GM21576 (cell line): ENCODE measurements at regions not wholly inside any gene's neighbourhood (a gene's known extent, or its start where the extent isn't known, plus 50 kb on each side); places are given as distances from the start of the nearest gene placed in this dataset.

Experiments used
- ATAC-seq: cut with Tn5 transposase; IDR thresholded peaks from one replicate; pipeline ENCODE4 v1.9.1; 2021; ENCODE audit warnings: mild to moderate bottlenecking, moderate library complexity; ENCODE audit not compliant: unreplicated experiment

GRCh38 chr11:80157447-80157846 lies 716.6 kb upstream of the TENM4 start:
- no peak for ATAC-seq

- no peak for ATAC-seq
These were observed 715.2 kb upstream of the TENM4 start for GRCh38 chr11:80156062-80156461.

- no peak for ATAC-seq
These were observed 714.7 kb upstream of the TENM4 start for GRCh38 chr11:80155412-80156017.

GRCh38 chr11:80146232-80146631 lies 705.4 kb upstream of the TENM4 start:
- no peak for ATAC-seq

GRCh38 chr11:80144897-80145594 lies 704.2 kb upstream of the TENM4 start:
- ATAC-seq, result no peak

GRCh38 chr11:80136991-80137390 lies 696.2 kb upstream of the TENM4 start:
- ATAC-seq, result no peak

- no peak for ATAC-seq
These were observed 688.6 kb upstream of the TENM4 start for GRCh38 chr11:80129396-80129795.

- ATAC-seq, result no peak
These were observed 681.4 kb upstream of the TENM4 start for GRCh38 chr11:80122211-80122610.

GRCh38 chr11:80118073-80118472 lies 677.2 kb upstream of the TENM4 start:
- ATAC-seq, result no peak

GRCh38 chr11:80116796-80117195 lies 676.0 kb upstream of the TENM4 start:
- no peak for ATAC-seq

GRCh38 chr11:80109652-80110051 lies 668.8 kb upstream of the TENM4 start:
- ATAC-seq, result no peak

GRCh38 chr11:80109031-80109430 lies 668.2 kb upstream of the TENM4 start:
- no peak for ATAC-seq

- ATAC-seq, result no peak
These were observed 666.6 kb upstream of the TENM4 start for GRCh38 chr11:80107415-80107814.

GRCh38 chr11:80104191-80104590 lies 663.4 kb upstream of the TENM4 start:
- ATAC-seq, result no peak

- no peak for ATAC-seq
These were observed 662.5 kb upstream of the TENM4 start for GRCh38 chr11:80103142-80103859.

GRCh38 chr11:80097146-80097545 lies 656.3 kb upstream of the TENM4 start:
- no peak for ATAC-seq

- ATAC-seq, result no peak
These were observed 655.9 kb upstream of the TENM4 start for GRCh38 chr11:80096736-80097135.

GRCh38 chr11:80086496-80087055 lies 645.7 kb upstream of the TENM4 start:
- ATAC-seq, result no peak

- ATAC-seq, result no peak
These were observed 644.7 kb upstream of the TENM4 start for GRCh38 chr11:80085563-80085962.

- ATAC-seq, result no peak
These were observed 643.8 kb upstream of the TENM4 start for GRCh38 chr11:80084608-80085007.

GRCh38 chr11:80083531-80083951 lies 642.7 kb upstream of the TENM4 start:
- ATAC-seq, result no peak

- ATAC-seq, result no peak
These were observed 641.6 kb upstream of the TENM4 start for GRCh38 chr11:80082406-80082805.
